Embryonic facial prominence (tissue), 1 donor: ENCODE measurements at regions not wholly inside any gene's neighbourhood (a gene's known extent, or its start where the extent isn't known, plus 50 kb on each side); places are given as distances from the start of the nearest gene placed in this dataset.

Experiments
- DNase-seq: peaks from one replicate; pipeline ENCODE4 v3.0.0-alpha.2; 2016; ENCODE audit errors: extremely low spot score

DNA sequence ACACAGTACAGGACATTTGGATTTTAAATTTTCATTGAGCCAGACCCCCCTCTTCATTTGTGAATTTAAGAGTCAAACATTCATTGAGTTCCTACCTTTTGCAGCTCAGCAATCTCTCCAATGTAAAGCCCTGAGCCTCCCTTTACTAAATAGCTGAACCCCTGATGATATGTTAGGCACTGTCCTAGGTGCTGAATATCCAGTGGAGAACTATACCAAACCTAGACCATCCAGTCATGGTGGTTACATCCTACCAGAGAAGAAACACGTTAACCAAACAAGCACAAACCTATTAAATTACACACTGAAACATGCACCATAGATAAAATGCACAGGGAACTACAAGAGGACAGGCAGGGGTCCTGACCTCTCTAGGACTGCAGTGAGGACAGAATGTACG lies 1585.3 kb upstream of the TMEM132C start:
- DNase-seq, result no peak

DNA sequence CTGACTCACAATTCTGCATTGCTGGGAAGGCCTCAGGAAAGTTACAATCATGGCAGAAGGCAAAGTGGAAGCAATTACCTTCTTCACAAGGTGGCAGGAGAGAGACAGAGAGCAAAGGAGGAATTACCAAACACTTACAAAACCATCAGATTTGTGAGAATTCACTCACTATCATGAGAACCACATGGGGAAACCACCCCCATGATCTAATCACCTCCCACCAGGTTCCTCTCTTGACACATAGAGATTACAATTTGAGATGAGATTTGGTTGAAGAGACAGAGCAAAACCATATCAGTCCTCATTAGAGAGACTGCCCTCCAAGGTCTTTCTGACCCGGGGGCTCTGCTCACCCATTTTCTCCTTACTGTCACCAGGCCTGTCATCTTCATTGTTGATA lies 1582.3 kb upstream of the TMEM132C start:
- DNase-seq, result no peak

DNA sequence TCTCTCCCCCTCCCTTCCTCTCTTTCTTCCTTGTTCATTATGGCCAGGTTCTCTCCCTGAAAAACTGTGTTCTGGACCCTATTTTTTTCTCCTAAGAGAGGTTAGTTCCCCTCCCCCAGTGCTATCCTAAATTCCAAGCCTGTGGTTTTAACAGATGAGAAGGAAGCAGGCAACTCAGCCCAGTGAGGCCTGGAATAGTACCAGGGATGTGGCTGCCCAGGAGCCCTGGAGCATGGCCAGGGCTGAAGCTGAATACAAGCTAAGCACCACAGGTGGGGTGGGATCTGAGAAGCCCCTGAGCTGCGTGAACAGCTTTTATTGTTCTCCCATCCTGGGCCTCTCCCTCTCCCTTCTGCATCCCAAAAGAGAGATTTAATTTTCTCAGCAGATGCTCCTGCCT lies 1581.3 kb upstream of the TMEM132C start:
- DNase-seq, result no peak

DNA sequence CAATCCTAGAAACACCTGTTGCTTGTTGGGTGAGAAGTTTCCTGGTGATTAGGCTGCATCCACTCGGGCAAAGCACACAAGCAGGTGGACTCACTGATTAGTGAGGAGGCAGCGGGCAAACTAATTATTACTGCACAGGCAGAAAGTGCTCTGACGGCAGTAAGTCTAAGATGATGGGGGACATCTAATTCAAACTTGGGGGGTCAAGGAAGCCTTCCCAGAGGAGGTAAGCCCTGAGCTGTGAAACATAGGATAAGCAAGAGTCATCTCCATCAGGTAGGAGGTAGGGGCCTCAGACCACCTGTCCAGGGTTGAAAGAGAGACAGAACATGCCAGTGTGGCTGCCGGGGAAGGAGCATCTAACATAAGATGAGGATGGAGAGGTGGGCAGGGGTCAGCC lies 1578.4 kb upstream of the TMEM132C start:
- no peak for DNase-seq

DNA sequence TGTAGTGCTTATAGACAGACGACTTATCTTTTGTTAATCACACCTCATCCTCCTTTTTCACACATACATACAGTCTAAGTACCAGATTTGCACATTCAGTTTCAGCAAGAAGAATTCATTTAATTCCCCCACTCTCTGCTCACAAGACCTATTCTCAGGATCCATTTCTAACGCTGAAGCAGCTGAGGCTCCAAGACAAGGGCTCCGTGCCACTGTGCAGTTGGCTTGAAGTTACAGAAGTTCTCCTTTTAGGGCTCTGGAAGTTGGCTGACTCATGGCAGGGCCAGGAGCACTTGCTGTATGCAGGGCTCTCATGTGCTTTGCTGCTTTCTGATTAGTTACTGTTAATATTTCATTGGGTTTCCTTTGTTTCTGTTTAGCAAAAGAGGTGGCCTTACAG lies 1566.9 kb upstream of the TMEM132C start:
- DNase-seq, result no peak

DNA sequence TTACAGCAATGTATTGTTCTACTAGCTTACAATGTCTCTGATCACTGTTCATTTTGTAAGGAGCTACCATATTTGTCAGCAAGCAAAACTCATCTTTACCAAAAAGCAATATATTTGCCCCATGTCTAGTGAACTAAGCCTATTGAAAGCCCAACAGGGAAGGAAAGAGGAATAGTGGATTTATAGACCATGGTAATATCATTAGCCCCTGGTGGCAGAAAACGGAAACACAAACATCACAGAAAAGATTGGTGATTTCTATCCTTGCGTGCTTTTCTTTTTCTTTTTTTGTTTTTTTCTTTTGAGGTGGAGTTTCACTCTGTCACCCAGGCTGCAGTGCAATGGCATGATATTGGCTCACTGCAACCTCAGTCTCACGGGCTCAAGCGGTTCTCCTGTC lies 1562.4 kb upstream of the TMEM132C start:
- DNase-seq, result no peak

DNA sequence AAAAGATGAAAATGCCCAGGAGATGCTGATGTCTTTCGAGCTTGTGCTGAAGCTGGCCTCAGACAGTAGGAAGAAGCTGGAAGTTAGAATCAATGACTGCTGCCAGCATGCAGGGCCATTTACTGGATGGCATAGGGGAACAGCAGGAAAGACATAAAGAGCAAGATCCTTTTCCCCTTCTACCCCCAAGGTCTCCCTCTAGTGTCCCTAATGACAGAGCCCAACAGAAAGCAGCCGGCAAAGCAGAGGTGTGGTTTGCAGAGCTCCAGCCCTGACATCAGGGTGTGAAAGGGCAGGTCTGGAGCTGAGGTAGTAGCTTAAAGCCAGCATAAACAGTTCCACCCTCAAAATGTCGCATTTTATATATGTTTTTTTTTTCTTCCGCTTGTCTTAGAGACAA lies 1560.7 kb upstream of the TMEM132C start:
- no peak for DNase-seq

DNA sequence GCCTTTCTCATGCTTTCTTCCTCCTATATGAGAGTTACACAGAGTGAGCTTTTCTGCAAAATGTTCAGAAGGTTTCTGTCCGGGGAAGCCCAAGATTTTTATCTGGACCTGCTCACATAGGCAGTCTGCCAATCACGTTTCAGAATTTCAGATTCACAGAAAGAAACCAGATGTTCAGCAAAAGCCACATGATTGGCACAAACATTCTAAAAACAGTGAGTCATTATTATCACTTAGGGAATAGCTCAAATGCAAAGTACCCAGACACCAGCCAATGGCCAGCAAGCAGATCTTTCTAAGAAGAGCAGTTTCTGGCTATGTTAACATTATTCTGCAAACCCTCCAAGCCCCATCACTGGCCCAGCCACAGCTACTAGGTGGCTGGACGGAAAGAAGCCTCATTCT lies 1558.5 kb upstream of the TMEM132C start:
- no peak for DNase-seq

DNA sequence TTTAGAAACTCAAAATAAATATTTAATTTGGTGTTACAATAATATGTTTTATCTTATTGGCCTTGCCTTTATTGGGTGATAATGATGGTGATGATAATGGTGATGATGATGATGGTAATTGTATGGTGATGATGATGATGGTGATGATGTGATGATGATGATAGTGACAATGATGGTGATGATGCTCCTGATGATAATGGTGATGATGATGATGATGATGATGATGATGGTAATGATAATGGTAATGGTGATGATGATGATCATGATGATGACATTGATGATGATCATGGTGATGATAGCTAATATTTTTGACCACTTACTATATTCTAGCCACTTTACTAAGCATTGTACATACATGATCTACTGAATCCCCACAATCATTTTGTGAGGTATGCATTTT lies 1548.6 kb upstream of the TMEM132C start:
- DNase-seq, result no peak

DNA sequence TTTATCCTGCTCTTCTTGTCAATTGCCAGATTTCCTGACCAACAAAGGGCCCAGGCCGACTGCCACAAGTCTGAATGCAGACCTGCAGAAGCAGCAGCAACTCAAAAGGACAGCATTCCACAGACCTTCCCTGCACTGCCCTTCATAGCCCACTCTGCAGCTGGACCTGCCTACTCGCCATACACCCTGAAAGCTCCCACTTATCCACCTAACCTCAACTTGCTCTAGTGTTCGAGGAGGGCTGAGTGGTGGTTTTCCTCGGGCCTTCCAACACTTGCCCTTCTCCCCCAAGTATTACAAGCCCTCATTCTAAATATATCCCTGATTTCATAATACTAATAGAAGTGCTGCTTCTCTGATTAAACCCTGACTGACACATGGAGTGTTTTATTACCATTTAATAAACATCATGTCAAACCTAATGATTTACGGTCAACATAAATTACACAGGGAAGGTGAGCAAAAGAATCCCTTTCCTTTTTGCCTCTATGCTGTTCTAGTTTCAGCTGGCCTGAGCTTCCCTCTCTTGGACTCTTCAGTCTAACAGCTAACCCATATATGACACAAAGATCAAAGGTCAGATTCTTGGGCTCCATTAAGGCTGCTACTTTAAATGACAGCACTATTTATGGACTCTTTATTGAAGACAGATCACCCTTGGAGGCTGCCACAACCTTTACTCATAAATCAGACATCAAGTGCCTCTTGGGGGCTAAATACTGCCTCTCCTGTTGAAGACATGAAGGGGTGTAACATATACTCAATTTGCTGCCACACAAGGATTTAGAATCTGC lies 1546.9 kb upstream of the TMEM132C start:
- DNase-seq, result no peak

DNA sequence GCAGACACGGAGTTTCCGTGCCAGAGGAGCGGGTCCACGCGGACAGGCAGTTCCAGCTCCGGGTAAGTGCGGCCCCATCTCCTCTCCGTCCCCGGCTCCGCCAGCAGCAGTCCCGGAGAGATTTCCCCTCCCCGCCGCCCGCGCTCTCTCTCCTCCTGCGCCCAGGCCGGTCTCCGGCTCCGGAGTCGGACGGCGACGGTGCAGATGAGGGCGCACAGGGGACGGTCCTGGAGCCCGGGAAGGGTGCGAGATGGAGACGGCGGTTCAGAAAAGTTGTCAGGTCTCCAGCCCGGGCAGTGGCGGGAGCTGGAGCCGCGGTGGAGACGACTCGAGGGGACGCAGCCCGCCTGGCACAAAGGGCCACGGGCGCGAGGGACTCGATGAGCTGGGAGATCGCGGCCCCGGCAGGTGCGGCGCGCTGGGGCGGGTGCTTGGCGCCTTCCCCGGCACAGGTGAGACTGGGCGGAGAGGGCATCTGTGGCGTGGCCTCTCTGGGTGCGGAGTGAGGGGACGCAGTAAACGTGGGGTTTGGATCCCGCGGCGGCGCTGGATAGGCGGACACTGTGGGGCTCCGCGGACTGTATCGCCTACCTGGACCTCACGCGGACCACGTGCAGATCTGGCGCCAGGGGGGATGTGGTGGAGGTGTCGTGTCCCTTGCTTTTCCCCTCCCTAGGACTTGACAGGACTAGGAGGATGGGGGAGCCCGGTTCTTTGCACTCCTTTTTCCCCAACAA lies 1540.3 kb upstream of the TMEM132C start:
- no peak for DNase-seq

DNA sequence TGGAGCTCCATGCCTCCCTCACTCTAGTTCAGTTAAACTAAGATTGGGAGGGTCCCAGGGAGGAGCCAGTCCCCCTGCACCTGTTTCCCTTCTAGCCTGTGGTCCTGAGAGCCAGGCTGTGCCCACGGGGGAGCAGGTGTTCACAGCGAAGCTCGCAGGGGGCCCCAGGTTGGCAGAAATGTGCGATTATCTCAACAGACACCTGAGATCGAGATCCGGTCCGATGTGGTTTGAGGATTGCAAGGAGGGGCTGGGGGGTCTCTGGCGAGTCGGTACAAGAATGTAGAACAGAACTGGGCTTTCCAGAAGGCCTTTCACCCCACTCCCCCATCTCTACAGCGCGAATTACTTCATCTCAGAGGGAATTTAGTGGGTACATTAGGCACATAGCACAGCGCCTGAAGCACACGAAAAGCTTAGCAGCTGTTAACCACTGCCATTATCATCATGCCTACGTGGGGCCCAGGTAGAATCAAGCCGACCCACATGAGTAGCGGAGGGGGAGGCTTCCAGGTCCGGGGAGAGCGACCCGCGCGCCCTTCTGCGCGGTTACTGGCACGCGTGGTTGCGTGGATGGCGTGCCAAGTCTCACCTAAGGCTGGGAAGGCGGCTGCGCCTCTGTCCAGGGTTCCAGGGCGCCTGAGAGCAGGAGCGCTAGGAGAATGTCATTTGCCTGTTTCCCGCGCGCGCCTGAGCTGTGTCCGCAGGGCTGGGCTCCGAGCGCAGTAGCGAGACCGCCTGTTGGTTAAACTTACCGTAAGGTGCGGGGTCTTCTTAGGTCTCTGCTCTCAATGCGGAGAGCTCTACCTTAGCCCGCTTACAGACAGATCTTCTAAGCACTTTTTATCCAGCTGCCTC lies 1539.5 kb upstream of the TMEM132C start:
- no peak for DNase-seq

DNA sequence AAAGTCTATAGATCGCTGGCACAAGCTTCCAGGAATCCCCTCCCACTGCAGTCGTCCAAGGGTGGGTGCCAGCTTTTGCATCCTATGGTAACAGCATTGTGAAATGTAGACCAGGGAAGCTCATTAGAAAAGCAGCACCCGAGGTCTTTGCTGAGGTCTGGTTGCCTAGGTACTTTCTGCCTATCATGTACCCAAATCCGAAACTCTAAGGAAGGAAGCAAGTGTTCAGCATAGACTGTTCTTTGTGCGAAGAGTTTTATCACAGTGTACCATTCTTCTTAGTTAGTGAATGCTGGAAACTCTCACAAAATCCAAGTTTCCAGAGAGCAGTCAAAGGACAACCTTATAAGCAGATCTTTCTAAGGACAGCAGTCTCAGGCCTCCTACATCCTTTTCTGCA lies 1532.7 kb upstream of the TMEM132C start:
- DNase-seq, result no peak

DNA sequence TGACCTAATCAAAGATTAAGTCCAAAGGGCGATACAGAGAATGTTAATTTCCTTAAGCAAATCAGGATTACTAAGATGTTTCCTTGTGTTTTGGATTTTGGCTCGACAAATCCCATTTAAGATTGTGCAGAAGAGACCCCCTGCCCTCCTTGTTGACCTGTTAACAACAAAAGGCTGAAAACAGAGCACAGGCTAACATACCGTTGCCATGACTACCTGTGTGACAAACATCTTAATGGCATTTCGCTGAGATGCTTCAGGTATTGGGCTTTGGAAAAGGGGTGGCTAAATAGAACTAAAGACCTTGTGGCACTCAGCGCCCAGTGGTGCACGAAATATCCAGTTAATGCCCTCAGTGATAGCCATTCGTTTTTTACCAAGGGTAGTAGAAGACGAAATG lies 1532.3 kb upstream of the TMEM132C start:
- DNase-seq, result no peak

DNA sequence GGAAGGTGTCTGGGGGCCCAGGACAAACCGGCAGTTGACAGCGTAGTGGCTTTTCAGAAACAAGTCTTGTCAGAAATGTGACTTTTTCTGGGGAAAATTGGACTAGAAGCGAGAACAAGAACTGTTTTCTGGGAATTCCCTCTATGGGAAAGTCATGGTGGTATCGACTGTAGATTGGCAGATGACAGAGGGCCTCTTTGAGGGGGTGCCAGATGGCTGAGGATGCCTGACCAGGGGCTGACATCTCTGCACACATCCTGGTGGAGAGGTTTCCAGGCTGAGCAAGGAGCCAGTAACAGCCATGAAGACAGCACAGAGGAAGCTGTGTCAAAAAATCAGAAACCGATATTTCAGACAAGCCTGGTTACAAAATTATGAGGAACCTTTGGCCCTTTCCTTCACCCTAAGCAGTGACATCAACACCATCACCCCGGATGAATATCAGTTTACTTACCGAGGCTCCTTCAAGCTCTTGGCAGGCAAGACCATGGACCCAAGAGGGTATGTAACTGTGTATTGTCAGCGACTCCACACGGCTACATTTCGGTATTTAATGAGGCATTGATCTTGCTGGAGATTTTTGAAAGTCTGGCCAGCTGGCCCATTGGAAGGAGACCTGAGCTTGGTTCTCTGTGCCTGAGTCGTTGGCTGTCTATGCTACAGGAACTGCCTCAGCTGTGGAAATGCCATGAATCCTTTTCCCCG lies 1525.3 kb upstream of the TMEM132C start:
- no peak for DNase-seq

DNA sequence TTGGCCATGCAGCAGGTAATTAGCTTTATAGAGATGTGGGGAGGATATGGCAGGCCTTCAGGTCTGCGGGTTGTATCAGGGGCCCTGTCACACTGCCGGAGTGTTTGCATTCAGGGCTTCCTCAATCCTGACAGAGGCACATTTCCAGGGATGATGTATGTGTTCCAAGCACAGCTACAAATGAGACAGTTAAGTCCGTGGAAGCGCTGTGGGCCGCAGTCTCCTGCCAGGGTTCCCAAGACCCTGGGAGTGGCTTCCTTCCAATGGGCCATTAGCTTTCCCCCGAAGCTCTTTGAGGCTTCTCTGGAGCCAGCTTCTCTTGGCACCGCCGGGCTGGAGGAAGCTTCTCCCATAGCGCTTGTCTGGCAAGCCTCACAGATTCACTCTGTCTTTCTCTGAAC lies 1524.7 kb upstream of the TMEM132C start:
- no peak for DNase-seq

DNA sequence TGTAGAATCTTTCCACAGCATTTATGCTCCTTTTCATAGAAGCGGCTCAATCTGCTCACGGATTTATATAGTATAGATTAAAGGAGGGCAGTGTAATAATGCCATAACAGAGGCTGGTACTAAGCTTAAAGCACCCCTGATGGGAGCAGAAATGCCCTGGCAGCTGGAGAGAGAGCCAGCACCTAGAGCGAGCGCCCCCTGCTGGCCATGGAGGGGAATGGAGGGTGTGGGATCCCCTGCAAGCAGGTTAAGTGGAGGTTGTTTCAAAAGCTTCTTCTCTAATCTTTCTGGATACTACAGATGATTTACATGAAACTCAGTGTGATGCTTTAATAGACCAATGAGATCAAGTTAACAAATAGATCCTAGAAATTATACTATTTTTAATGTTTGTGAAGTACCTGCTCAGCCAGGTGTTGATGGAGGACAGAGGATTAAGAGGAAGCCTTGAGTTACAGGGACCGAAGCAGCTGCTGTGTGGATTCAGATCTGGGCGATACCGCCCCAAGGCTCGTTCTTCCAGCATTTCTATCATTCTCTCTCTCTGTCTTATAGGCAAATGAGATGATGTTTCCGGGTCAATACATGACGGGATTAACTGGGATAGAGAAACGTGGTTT lies 1519.3 kb upstream of the TMEM132C start:
- no peak for DNase-seq

DNA sequence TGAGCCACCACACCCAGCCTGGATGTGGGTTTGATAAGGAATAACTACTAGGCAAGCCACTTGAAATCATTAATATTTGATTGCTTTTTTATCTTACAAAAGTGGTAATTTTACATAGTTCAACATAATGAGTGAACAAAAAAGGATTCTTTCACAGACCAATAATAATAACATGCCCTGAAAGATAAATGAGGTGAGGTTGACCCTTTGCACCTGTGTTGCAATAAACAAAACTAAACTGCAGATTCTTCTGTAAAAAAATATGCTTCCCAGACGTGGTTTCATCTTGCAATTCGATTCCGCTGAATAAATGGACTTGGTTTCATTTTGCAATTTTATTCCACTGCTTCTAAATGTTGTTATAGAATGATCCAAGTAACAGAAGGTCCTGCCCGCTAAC lies 1514.9 kb upstream of the TMEM132C start:
- no peak for DNase-seq

DNA sequence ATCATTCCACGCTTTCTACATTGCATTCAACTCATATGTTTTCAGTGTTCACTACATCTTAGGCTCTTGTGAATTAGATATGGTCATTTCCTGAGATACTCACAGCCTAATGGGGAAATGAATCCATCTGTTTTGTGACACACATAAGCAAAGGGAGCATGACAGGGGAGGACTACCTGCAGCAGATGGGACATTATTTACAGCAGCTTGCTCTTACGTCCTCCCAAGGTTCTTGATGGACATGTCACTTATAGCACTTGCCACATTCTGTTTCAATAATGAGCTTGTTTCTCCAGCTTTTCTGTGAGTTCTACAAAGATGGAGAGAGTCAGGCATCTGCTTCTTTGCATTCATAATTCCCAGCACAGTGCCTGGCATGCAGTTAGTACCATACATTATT lies 1509.6 kb upstream of the TMEM132C start:
- no peak for DNase-seq

DNA sequence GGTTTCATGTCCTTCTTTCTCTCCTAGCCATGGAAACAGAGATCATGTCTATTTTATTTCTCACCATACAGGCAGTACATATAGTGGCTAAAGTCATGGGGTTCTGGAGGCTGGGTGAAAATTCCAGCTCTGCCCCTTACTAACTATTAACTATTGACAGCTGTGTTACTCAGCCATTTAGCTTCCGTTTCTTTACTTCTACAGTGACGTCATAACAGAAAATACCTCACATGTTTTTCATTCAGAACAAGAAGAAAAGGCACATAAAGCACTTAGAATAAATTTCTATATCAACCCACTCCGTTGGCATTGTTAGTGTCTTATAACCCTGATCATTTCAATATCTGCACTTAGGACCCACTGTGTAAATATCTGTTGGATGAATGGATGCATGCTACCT lies 1506.9 kb upstream of the TMEM132C start:
- no peak for DNase-seq

DNA sequence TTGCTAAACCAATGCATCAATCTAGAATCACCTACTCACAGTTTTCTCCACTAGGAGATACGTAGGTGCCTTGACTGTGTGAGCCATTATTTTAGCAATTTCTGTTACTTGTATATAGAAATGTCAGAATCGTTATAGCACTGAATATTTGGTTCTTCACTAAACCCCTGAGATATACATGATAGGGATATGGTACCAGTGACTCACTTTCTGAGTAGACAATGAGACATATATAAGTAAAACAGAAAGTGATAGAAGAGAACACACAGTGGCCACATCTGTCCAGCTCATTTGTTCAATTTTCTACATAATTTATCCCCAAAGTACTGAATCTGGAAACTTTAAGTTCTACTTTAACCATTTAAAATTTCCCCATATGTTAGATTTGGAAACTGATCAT lies 1505.5 kb upstream of the TMEM132C start:
- DNase-seq, result no peak
